GM10266 (cell line): ENCODE measurements at regions not wholly inside any gene's neighbourhood (a gene's known extent, or its start where the extent isn't known, plus 50 kb on each side); places are given as distances from the start of the nearest gene placed in this dataset.

ENCODE experiments used
- DNase-seq: peaks from one replicate; pipeline ENCODE4 v3.0.0; 2012; ENCODE audit errors: extremely low spot score
- CTCF ChIP-seq: IDR thresholded peaks from 2 replicates; pipeline ENCODE4 v1.5.1; 2012; ENCODE audit warnings: mild to moderate bottlenecking, low read depth; ENCODE audit not compliant: control insufficient read depth, insufficient read depth; ENCODE audit errors: missing control alignments

- no peak for TF ChIP-seq CTCF
- DNase-seq = no peak
Measured at GRCh38 chr7:52114056-52114455, 797.4 kb upstream of the COBL start.

- no peak for DNase-seq
- TF ChIP-seq CTCF = no peak
Measured at GRCh38 chr7:52107355-52107754, 790.7 kb upstream of the COBL start.

- DNase-seq = no peak
- TF ChIP-seq CTCF = no peak
Measured at GRCh38 chr7:52095861-52096260, 779.3 kb upstream of the COBL start.

- no peak for DNase-seq
- no peak for TF ChIP-seq CTCF
Measured at GRCh38 chr7:52091996-52092395, 775.4 kb upstream of the COBL start.

GRCh38 chr7:52091101-52091500 is 774.5 kb upstream of the COBL start:
- TF ChIP-seq CTCF = no peak
- DNase-seq = no peak

- DNase-seq = no peak
- TF ChIP-seq CTCF = no peak
Measured at GRCh38 chr7:52088008-52088901, 771.6 kb upstream of the COBL start.

- DNase-seq = no peak
- no peak for TF ChIP-seq CTCF
Measured at GRCh38 chr7:52085610-52086009, 769.0 kb upstream of the COBL start.
